RCC 7860 (cell line): ENCODE measurements at regions not wholly inside any gene's neighbourhood (a gene's known extent, or its start where the extent isn't known, plus 50 kb on each side); places are given as distances from the start of the nearest gene placed in this dataset.

ENCODE experiments used
- DNase-seq: peaks from one replicate; pipeline ENCODE4 v3.0.0-alpha.2; 2015; ENCODE audit warnings: low spot score
- FAIRE-seq: peaks from 2 replicates; lab custom pipeline; 2012; peaks lifted over from hg19 to GRCh38; lab: Jason Lieb, UNC

GRCh38 chr3:117278424-117279190 is 569.0 kb downstream of the TUSC7 start:
- DNase-seq (peak; percentile 87), FAIRE-seq (peak; percentile 95)

- DNase-seq (no peak), FAIRE-seq (no peak)
These were observed 571.8 kb downstream of the TUSC7 start for GRCh38 chr3:117281371-117281770.

DNA sequence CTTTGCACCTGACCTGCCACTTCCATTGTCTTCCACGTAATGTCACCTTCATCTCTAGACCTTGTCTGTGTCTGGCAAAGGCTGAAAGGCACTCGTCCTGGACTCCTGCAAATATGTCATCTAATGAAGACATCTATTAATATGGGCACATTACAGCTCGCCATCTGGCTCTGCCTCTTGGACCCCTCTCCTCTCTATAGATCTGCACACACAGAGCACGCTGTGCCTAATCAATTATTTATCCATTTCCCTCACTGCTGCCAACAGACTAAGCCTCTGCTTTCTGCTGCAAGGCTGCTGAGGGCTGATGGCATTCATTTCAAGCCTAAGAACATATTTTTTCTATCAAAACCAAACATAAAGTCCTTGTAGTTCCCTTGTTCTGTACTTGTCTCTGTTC is 573.0 kb downstream of the TUSC7 start:
- DNase-seq = no peak
- FAIRE-seq = no peak

GRCh38 chr3:117285737-117286136 is 576.2 kb downstream of the TUSC7 start:
- DNase-seq (no peak), FAIRE-seq (no peak)

GRCh38 chr3:117286488-117286887 is 576.9 kb downstream of the TUSC7 start:
- DNase-seq (no peak), FAIRE-seq (no peak)

GRCh38 chr3:117287602-117288001 is 578.0 kb downstream of the TUSC7 start:
- FAIRE-seq (no peak), DNase-seq (no peak)

DNA sequence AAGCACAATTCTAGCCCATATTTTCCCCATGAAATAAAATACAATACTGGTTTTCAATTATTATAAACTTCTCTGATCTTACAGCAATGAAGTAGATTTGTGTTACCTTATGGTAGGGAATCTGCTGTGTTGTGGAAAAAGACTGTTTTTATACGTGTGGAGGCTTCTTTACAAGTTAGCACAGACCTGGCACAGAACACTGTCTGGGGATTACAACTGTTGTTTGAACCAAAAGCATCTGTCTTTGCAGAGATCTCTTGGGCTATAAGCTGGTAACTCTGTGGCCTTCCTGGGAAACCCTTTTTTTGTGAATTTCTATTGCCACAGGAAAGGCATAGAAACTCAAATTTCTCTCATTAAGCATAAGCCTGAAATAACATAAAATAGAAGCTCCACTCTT is 581.9 kb downstream of the TUSC7 start:
- no peak for FAIRE-seq
- DNase-seq = no peak

DNA sequence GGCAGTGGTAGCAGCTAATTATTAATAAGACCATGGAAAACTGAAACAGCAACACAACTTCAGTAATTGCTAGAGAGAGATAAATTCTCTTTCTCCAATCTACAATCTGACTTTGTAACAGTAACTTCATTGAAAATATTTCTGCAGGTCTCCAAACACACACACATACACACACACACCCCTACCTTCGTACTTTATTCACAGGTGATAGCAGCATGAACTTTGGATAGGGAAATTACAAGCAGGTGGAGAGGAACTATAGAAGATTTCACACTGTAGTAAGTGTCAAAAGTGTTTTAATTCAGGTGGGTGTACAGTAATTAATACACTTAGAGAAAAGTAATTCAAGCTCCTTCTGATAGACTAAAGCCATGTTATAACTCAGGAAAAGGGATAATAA is 587.5 kb downstream of the TUSC7 start:
- FAIRE-seq (no peak), DNase-seq (no peak)

GRCh38 chr3:117297541-117297940 is 588.0 kb downstream of the TUSC7 start:
- FAIRE-seq (no peak), DNase-seq (no peak)

GRCh38 chr3:117298273-117298672 is 588.7 kb downstream of the TUSC7 start:
- no peak for FAIRE-seq

GRCh38 chr3:117302428-117302827 is 592.8 kb downstream of the TUSC7 start:
- DNase-seq (no peak), FAIRE-seq (no peak)

More at GRCh38 chr3:117298273-117298672, 588.7 kb downstream of the TUSC7 start:
- no peak for DNase-seq

DNA sequence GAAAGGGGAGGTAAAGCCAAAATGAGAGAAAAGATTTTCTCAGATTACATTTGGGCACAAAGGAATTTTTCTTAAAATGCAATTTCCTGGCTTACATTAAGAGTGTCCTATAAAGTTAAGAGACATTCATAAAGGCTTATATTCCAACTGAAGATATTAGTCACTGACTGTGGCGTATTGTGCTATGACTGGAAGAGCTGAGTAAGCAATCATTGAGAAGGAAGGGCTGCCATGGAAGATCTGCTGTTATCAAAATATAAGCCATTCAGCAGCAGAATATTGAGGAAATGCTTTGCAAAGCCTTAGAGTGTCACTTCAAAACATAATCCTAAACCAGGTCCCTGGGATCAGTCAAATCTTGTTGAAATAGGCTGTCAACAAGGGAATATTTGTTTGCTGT is 593.9 kb downstream of the TUSC7 start:
- FAIRE-seq (no peak), DNase-seq (no peak)

DNA sequence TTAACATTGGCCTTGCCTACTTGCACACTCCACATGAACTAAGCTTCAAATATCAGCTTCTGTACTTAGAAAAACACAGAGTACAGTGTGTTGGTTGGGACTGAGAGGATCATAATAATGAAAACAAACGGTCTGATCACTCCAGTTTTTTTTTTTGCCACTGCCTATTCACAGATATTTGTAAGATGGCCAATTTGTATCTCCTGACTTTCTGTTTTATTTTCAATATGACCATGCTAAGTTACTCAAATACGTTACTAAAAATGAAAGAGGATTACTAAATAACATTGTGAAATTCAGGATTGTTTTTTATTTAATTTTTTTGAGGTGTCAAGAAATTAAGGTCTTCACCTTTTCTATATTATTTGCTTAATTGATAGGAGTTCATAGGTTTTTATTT is 595.1 kb downstream of the TUSC7 start:
- DNase-seq (no peak), FAIRE-seq (no peak)

GRCh38 chr3:117305681-117306080 is 596.1 kb downstream of the TUSC7 start:
- no peak for DNase-seq
- no peak for FAIRE-seq

DNA sequence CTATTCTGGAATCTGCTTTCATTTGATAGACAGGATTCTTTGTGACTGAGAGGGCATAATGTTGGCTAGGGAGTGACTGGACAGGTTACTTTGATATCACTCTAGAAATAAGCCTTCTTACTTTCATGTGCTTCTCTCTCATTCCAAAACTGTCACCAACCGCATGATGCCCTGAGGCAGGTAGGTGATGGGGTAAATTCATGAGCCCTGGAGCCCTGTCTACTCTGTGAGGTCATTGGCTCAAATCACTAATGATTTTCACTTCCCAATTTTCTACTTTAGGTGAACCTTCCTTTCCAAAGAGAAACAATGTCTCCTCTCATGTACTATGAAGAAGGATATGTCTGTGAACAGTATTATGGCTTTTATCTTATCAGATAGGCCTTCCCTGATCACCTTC is 596.7 kb downstream of the TUSC7 start:
- no peak for DNase-seq
- FAIRE-seq = no peak

GRCh38 chr3:117308353-117308752 is 598.8 kb downstream of the TUSC7 start:
- DNase-seq (no peak), FAIRE-seq (no peak)

DNA sequence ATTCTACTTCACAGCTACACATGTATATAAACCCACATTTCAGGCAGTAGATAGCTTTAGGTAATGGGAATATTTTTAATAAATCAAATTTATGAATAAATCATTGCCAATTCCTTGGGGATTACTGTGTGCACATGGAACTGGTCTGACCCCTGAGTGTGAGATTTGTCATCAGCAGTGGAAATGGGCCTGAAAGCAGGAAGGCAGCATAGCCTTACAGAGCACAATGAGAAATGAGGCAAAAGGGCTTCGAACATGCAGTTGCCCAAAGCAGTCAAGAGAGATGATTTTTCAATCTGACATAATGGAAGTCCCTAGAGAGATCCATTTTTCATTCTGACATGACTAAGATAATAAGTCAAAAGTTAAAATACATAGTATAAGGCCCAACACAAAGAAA is 599.2 kb downstream of the TUSC7 start:
- FAIRE-seq (no peak), DNase-seq (no peak)

GRCh38 chr3:117310536-117310935 is 601.0 kb downstream of the TUSC7 start:
- no peak for DNase-seq
- no peak for FAIRE-seq

DNA sequence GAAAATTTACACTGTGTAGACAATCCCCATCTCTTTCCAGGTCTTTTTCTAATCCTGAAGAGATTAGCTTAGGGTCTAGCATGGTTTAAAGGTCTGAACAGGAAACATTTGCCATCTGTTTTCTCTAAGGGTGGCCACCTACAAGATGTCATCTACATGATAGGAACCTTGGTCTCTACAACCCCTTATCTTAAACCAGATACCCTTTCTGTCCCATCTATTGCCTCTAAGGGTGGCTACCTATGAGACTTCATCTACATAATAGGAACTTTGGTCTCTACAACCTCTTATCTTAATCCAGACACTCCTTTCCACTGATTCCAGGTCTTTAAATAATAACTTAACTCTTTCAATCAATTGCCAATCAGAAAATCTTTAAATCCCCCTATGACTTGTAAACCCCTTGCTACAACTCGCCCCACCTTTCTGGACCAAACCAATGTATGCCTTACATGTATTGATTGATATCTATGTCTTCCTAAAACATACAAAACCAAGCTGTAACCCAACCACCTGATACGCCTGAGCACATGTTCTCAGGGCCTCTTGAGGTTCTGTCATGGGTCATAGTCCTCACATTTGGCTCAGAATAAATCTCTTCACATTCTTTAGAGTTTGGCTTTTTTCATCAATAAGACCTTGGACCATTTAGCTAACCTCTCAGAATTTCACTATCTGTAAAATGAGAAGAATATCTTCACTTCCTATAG is 605.0 kb downstream of the TUSC7 start:
- FAIRE-seq (no peak), DNase-seq (no peak)

DNA sequence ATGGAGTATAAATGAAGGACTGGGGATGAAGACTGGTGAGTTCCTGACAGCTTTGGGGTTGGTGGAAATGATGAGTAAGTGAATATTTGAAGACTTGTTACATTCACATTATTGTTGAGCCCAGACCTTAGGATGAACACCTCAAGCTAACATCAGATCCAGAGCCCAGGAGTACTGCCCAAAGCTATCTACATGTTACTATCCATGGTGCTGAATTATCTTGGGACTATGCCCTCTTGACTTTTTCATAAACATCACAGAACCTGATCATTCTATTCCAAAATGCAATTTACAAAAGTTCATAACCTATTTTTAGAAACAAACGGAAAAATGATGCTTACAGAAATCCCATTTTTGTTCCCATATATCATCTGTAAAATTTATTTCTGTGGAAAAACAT is 613.3 kb downstream of the TUSC7 start:
- FAIRE-seq = no peak
- DNase-seq = no peak

GRCh38 chr3:117346901-117347300 is 637.3 kb downstream of the TUSC7 start:
- FAIRE-seq (no peak), DNase-seq (no peak)

DNA sequence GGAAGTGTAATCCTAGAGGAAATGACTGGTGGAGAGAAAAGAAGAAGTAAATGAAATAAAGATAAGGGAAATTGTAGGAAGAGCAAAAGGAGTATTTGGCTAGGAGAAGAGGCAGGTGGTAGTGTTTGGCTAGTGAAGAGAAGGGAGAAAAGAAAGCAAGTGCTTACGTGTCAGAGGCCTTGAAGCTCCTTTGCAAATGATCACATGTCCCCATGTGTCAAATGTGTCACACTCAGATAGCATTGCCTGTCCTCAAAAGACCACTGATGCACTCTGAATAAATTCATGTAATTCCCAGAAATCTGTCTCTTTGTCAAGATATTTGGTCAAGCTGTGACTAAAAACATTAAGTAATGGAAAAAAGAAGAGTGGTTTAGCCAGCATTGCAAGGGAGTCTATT is 639.3 kb downstream of the TUSC7 start:
- no peak for DNase-seq
- FAIRE-seq = no peak
